HepG2 (cell line): ENCODE measurements at regions not wholly inside any gene's neighbourhood (a gene's known extent, or its start where the extent isn't known, plus 50 kb on each side); places are given as distances from the start of the nearest gene placed in this dataset.

ENCODE experiments used
- ATAC-seq: fragments of 200-7000 bp; cut with Tn5 transposase; 3 replicates; pipeline ENCODE4 v1.9.1; 2020; ENCODE audit warnings: mild to moderate bottlenecking, moderate library complexity
- BruUV-seq: library from RNA; stranded (reverse); fragments of 400-500 nt; replicated peaks from 2 replicates; lab custom pipeline; 2021; lab: Mats Ljungman, UMichigan
- CTCF ChIA-PET: fragments of 300-600 bp; formaldehyde crosslinking; extraction: SDS; loops from one replicate; lab custom pipeline; 2021; ENCODE audit warnings: low total read pairs, inconsistent platforms, low intra/inter-chr PET ratio; lab: Yijun Ruan, JAX
- POLR2A ChIA-PET: fragments of 350-600 bp; sonication (Branson Sonifier 250); formaldehyde crosslinking; loops from one replicate; lab custom pipeline; 2020; ENCODE audit warnings: antibody characterized with exemption, inconsistent platforms; lab: Yijun Ruan, JAX
- DNase-seq: peaks from one replicate; pipeline ENCODE4 v3.0.0-alpha.2; 2015; ENCODE audit warnings: low spot score
- FAIRE-seq: peaks from 3 replicates; lab custom pipeline; 2011; peaks lifted over from hg19 to GRCh38; lab: Jason Lieb, UNC
- H2AFZ ChIP-seq: one replicate; pipeline ENCODE4 v1.6.1; 2011; ENCODE audit warnings: low read length, inconsistent platforms
- H3K27ac ChIP-seq: fragments of 300-600 bp; 3 replicates; pipeline ENCODE4 v1.8.0; 2011; ENCODE audit warnings: mixed run types, mild to moderate bottlenecking, mixed read lengths, low read length, inconsistent platforms; ENCODE audit not compliant: insufficient read depth; ENCODE audit errors: extremely low read length
- H3K27me3 ChIP-seq, 2 experiments: fragments of 200-600 bp in 1 of 2; 2 replicates in 1 of 2; 3 replicates in 1 of 2; pipeline versions ENCODE4 v1.6.0 to v1.8.0; 2011; ENCODE audit warnings: low read length in 2 of 2, mild to moderate bottlenecking in 2 of 2, moderate library complexity in 2 of 2, inconsistent platforms in 1 of 2; ENCODE audit not compliant: insufficient read depth in 2 of 2, control insufficient read depth in 1 of 2
- H3K36me3 ChIP-seq, 2 experiments: fragments of 200-600 bp in 1 of 2; replicated peaks in 1 of 2; 2 replicates in 1 of 2; 3 replicates in 1 of 2; pipeline versions ENCODE4 v1.5.1 to v1.8.0; 2011; ENCODE audit warnings: low read length in 2 of 2, inconsistent platforms in 1 of 2; ENCODE audit not compliant: insufficient read depth in 2 of 2, control insufficient read depth in 1 of 2
- H3K4me1 ChIP-seq: 2 replicates; pipeline ENCODE4 v1.5.1; 2012; ENCODE audit warnings: low read length, inconsistent platforms; ENCODE audit not compliant: insufficient read depth
- H3K4me2 ChIP-seq: 2 replicates; pipeline ENCODE4 v1.6.0; 2011; ENCODE audit warnings: low read depth, low read length, inconsistent platforms
- H3K4me3 ChIP-seq, 3 experiments: fragments of 200-600 bp in 1 of 3; sonication (generic), shearing (Covaris generic) in 1 of 3; replicated peaks in 1 of 3; 2 replicates each; pipeline ENCODE4 v1.5.1; 2011 to 2016; ENCODE audit warnings: low read length in 3 of 3, inconsistent platforms in 2 of 3, low read depth in 2 of 3, mild to moderate bottlenecking in 2 of 3, control low read depth in 1 of 3, mixed read lengths in 1 of 3; ENCODE audit not compliant: insufficient read depth in 1 of 3
- H3K79me2 ChIP-seq: one replicate; pipeline ENCODE4 v1.6.1; 2011; ENCODE audit warnings: low read length, inconsistent platforms; ENCODE audit not compliant: insufficient read depth
- H3K9ac ChIP-seq: 2 replicates; pipeline ENCODE4 v1.6.0; 2011; ENCODE audit warnings: mild to moderate bottlenecking, low read depth, low read length, inconsistent platforms; ENCODE audit not compliant: insufficient read depth
- H3K9me3 ChIP-seq: 2 replicates; pipeline ENCODE4 v1.5.1; 2012; ENCODE audit warnings: mild to moderate bottlenecking, low read length
- H4K20me1 ChIP-seq: 2 replicates; pipeline ENCODE4 v1.6.0; 2011; ENCODE audit warnings: inconsistent platforms, mild to moderate bottlenecking, low read length, moderate library complexity; ENCODE audit not compliant: insufficient read depth
- HMGXB3 ChIP-seq: sonication (generic); formaldehyde crosslinking; IDR thresholded peaks from 2 replicates; pipeline ENCODE4 v1.4.0; 2020; ENCODE audit warnings: missing genetic modification reagents, borderline replicate concordance
- IRX3 ChIP-seq: sonication (generic); formaldehyde crosslinking; IDR thresholded peaks from 2 replicates; pipeline ENCODE4 v1.8.1; 2023; ENCODE audit warnings: mild to moderate bottlenecking, low read depth, missing genetic modification reagents, borderline replicate concordance
- POLR2G ChIP-seq: fragments of 200-400 bp; formaldehyde crosslinking; IDR thresholded peaks from 2 replicates; pipeline ENCODE4 v1.6.1; 2018; ENCODE audit warnings: mild to moderate bottlenecking, low read depth, low read length, moderate library complexity
- RCOR2 ChIP-seq: IDR thresholded peaks from 2 replicates; pipeline ENCODE4 v1.6.1; 2016; ENCODE audit warnings: missing biosample characterization, missing genetic modification reagents
- RORA ChIP-seq: sonication (generic); formaldehyde crosslinking; IDR thresholded peaks from 2 replicates; pipeline ENCODE4 v1.5.0; 2020; ENCODE audit warnings: mild to moderate bottlenecking, missing genetic modification reagents, moderate library complexity
- SETDB1 ChIP-seq: sonication (generic); formaldehyde crosslinking; IDR thresholded peaks from 2 replicates; pipeline ENCODE4 v1.5.1; 2020; ENCODE audit warnings: missing genetic modification reagents, mild to moderate bottlenecking, borderline replicate concordance
- ZHX1 ChIP-seq: sonication (generic); formaldehyde crosslinking; IDR thresholded peaks from 2 replicates; pipeline ENCODE4 v1.8.1; 2022; ENCODE audit warnings: low read depth, mild to moderate bottlenecking, missing genetic modification reagents
- ZNF17 ChIP-seq: sonication (generic); formaldehyde crosslinking; IDR thresholded peaks from 2 replicates; pipeline ENCODE4 v1.5.0; 2020; ENCODE audit warnings: mild to moderate bottlenecking, missing genetic modification reagents
- ZNF331 ChIP-seq: sonication (generic); formaldehyde crosslinking; IDR thresholded peaks from 2 replicates; pipeline ENCODE4 v1.4.0; 2020; ENCODE audit warnings: missing genetic modification reagents
- ZNF510 ChIP-seq: sonication (generic); formaldehyde crosslinking; IDR thresholded peaks from 2 replicates; pipeline ENCODE4 v1.4.0; 2020; ENCODE audit warnings: low read depth, mild to moderate bottlenecking, missing genetic modification reagents
- WGBS: methylation state at CpG from one replicate; pipeline ENCODE4 v1.1.6; 2017; ENCODE audit warnings: low lambda C conversion rate; 5-methylcytosine and 5-hydroxymethylcytosine counted together
- in situ Hi-C: cut with HindIII; loops from 2 replicates; pipeline ENCODE4 v1.10.0; 2017; ENCODE audit warnings: low pct_unique_long_range_greater_than_20kb; ENCODE audit not compliant: extremely low pct_ligation_motif_present
- intact Hi-C: fragments of 100-400 bp; cut with micrococcal nuclease; formaldehyde crosslinking; loops from one replicate; pipeline ENCODE4 v1.10.0; 2022; ENCODE audit not compliant: unreplicated experiment

- no peak for TF ChIP-seq ZNF331 (CRISPR knock-in tag)
Measured at GRCh38 chr7:57210212-57210611, 78.0 kb upstream of the ZNF479 start (continued).

GRCh38 chr7:57210871-57211270 is 78.6 kb upstream of the ZNF479 start:
- Histone ChIP-seq H3K4me2 (no peak overlapping the region), H2AFZ (no peak overlapping the region), H4K20me1 (no peaks in the 10 kb centered on the region), H3K79me2 (no peaks in the 10 kb centered on the region), H3K36me3 (no peaks in the 10 kb centered on the region), H3K4me3 (no peak overlapping the region), H3K27ac (no peak overlapping the region), H3K4me1 (no peaks in the 10 kb centered on the region), H3K9ac (no peak overlapping the region), H3K9me3 (peaks cover 89% of the 10 kb centered on the region), H3K27me3 (no peaks in the 10 kb centered on the region)
- no TSS peak for BruUV-seq
- no peak for DNase-seq
- POLR2A ChIA-PET, result no interaction called here
- no peak for TF ChIP-seq RCOR2
- CTCF ChIA-PET, result no interaction called here
- no peak for ATAC-seq
- in situ Hi-C loops, result no loop called here
- 0% methylated on average over 5 of the region's 5 CpGs for WGBS
- intact Hi-C loops, result no loop called here
- no peak for FAIRE-seq

GRCh38 chr7:57211428-57212100 is 79.3 kb upstream of the ZNF479 start:
- FAIRE-seq, result no peak
- Histone ChIP-seq H3K4me1 (no peaks in the 10 kb centered on the region), H3K9ac (no peak overlapping the region), H3K4me3 (no peak overlapping the region), H3K79me2 (no peaks in the 10 kb centered on the region), H3K27ac (no peak overlapping the region), H2AFZ (no peak overlapping the region), H4K20me1 (no peaks in the 10 kb centered on the region), H3K9me3 (peaks cover 90% of the 10 kb centered on the region), H3K36me3 (no peaks in the 10 kb centered on the region), H3K27me3 (no peaks in the 10 kb centered on the region), H3K4me2 (no peak overlapping the region)
- BruUV-seq, result no TSS peak
- intact Hi-C loops, result no loop called here
- ChIA-PET POLR2A (no interaction called here), CTCF (no interaction called here)
- DNase-seq, result no peak
- ATAC-seq, result no peak
- in situ Hi-C loops, result no loop called here
- WGBS, result 5% methylated on average over 4 of the region's 14 CpGs
- TF ChIP-seq IRX3 (CRISPR knock-in tag) (no peak), ZNF510 (CRISPR knock-in tag) (no peak), POLR2G (no peak), HMGXB3 (CRISPR knock-in tag) (no peak), RORA (CRISPR knock-in tag) (no peak), ZNF17 (no peak), SETDB1 (CRISPR knock-in tag) (no peak), ZHX1 (CRISPR knock-in tag) (no peak)
